Dermis microvascular lymphatic vessel endothelial cell (primary cell): ENCODE measurements at regions not wholly inside any gene's neighbourhood (a gene's known extent, or its start where the extent isn't known, plus 50 kb on each side); places are given as distances from the start of the nearest gene placed in this dataset.

ENCODE experiments used
- DNase-seq, 2 donors: peaks; one replicate each; pipeline versions ENCODE4 v3.0.0 to v3.0.0-alpha.2; 2010; ENCODE audit warnings: low read depth in 2 of 2

DNA sequence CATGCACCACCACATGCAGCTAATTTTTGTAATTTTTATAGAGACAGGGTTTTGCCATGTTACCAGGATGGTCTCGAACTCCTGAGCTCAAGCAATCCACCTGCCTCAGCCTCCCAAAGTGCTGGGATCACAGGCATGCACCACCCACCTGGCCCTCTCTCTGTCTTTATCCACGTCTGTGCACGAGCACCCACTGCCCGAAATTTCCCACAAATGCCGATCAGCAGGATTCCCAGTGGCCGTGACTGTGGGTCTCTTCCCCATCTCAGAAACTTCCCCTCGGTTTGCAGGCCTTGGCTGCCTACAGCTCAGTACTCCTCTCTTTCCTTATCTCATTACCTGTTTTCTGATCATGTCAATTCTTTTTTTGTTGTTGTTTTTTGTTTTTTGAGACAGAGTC is 217.3 kb downstream of the TTC32 start:
- DNase-seq: no peak

DNA sequence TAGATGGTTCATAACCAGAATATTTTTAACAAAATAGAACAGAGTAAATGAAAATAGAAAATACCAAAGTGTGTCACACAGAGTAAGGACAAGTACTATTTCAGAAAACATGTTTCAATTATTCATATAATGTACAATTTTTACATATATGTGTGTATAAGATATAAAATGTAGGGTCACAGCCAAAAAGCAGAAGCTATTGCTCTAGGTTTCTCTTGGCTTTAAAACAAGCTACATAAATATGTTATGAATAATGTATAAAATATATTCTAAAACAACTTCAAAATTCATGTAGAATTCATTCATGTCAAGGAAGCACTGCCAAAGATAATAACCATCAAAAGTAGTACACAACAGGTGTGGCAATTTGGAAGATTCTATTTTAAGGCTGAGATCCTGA is 218.2 kb downstream of the TTC32 start:
- DNase-seq: no peak

DNA sequence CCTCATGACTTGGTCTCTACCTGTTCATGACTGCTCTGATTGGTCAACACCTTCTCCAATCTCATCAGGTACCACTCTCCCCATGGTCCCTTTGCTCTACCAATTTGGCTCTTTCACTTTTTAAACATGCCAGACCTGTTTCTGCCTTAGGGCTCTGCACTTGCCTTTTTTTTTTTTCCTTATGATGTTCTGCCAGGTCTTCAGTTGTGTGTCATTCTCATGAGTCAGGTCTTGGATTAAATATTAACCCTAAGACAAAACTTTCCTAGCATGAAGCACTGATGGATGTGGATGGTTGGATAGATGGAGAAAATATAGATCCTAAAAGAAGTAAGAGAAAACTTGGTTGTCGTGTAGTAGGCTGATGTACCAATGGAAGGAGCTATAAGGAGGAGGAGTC is 219.3 kb downstream of the TTC32 start:
- no peak for DNase-seq

DNA sequence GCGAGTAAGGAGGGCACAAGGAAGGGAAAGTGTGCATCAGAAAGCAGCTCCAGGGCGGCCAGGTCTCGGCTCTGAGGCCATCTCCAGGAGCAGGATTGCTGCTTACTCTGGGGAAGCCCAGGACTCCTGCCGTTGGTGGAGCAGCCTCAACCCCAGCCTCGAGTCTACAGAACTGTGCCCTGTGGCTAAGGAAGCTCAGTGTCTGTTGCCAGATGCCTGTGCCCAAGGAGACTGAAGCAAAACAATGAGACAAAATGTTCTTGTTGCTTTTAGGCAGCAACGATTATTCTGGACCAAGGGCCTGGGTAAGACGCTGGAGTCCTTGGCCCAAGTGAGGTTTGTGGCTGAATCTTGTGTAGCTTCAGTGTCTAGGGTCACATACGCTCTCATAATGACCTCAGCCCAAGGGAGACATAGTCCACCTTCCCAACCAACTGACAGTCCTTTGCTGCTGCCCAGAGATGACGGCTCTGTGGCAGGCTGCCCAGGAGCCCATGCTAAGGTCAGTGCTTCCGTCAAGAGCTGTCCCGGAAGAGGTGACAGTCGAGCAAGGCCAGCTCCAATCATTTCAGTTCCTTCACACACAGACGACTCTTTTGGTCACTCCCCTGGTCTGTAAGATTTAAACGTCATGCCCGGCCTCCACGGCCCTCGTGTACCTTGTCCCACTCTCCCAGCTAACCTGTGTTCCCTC is 223.8 kb downstream of the TTC32 start:
- DNase-seq: no peak

DNA sequence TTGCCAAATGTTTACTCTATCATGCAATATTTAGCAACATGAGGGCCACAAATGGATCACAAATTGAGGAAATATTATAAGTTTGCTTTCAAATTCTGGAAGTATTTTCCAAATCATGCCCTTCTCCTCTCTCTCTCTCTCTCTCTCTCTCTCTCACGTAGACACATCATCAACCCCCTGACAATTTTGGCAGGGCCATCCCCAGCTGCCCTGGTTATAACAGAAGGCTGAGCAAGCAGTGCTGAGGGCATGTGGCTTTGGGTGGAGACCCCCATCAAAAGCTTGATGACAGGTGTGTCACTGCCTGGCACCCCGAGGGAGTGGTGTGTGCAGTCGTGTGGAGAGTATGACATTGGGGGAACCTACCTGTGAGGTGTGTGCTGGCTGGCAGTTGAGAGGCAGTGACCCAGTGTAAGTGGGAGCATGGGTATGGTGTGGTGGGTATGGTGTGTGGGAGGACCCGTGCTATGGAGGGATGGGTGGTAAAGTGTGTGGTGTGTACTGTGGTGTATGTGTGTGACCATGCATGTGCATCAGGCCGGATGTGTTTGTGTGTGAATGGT is 224.5 kb downstream of the TTC32 start:
- DNase-seq: no peak

DNA sequence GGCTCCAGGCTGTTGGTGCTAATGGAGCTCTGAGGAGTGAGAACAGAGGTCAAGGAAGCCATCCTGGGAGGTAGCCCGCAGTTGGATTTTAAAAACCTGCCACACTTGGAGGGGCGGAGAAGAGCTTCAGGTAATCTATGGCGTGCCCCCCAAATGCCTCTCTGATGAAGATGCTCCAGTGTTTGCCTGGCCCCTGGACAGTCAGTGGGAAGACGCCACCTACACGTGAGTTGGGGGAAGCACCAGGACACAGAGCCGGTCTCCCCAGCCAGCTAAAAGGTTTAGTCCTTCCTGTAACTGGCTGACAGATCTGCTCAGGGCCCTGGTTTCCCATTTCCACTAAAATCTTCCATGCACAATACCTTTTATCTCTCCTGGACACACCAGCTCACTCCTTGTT is 225.0 kb downstream of the TTC32 start:
- DNase-seq: no peak

DNA sequence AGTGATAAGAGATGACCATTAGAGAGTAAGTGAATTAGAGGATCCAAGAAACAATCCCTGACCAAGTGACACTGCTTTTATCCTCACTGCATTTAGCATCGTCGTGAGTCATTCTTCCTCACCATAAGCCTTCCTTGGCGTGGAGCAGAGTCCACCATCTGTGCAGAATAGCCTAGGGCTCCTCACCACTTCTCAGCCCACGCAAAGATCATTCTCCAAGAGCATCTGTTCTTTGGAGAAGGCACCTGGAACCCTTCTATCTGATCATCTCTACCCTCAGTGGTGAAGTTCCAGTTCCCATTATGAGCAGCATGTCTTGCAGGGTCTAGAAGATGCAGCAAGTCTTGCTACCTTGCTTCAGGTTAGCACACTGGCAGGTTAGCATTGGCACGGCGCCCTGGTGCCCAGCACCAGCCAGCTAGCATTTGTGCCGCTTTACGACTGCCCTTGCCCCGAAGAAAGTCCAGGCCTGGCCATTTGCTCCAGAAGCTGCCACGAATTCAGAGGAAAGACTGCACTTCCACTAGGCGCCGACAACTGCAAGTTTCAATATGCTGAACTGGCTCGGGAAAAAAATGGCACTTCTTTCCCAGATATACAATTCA is 225.8 kb downstream of the TTC32 start:
- no peak for DNase-seq

DNA sequence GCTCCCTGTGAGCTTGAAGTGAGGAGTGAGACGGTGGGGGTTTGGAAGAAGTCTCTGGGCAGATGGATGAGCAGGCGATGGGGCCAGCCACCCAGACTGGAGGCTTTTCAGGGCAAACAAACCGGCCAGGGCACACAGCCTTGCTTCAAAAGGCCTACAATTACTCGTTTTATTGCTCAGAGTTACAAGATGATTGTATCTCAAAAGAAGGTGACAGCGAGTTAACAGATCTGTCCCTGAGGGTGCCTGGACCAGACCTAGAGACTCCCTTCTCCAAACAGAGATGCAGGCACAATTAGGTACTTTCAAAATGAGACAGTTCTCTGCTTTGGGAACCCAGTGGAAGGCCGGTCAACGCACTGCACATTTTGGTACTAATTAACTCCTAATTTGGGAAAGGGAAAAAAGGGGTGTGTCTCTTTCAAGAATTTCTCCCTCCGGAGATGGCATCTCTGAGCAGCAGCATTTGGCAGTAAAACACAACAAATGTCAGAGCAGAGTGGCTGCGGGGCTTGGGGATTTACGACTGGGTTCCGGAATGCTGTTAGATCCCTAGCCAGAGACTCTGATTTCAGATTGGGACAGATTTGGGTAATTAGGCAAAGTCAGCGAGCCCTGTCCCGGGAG is 226.7 kb downstream of the TTC32 start:
- no peak for DNase-seq

DNA sequence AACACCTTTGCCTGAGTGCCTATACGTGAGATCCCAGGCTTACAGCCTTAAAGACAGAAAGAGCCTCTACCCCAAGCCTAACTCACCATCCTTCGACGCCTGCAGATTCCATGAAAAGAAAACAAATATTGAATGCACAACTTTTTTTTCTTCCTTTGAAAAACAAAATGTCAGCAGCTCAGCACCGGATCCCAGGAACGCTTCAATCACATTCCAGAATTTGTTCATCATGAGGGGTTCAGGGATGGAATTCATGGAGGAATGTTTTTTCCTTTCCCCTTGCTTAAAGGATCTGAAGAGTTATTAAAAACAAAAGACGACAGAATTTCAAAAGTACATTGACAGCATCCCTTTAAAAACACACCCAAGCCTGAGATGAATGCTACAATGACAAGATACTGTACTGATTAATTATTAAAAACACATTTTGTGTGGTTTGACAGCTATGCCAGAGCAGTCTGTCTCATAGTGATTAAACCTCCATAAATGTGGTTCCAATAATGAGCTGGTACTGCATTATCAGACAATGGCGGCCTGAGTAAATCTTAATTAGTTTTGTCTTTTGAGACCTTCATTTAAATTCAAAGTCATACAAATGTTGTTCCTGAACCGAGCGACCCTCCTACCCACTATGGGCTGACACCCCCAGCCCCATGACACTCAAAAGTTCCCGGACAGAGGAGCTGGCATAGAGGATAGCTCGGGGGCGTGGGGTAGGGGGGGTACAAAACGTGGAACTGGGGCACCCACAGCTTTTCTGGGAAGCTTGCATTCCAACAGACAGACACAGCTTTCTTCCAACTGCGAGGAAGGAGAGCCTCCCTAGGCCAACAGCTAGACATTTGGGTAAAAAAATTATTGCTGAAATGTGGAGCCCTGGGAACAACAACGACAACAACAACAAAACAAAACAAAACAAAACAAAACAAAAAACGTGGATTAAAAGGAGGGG is 227.5 kb downstream of the TTC32 start:
- DNase-seq: no peak

DNA sequence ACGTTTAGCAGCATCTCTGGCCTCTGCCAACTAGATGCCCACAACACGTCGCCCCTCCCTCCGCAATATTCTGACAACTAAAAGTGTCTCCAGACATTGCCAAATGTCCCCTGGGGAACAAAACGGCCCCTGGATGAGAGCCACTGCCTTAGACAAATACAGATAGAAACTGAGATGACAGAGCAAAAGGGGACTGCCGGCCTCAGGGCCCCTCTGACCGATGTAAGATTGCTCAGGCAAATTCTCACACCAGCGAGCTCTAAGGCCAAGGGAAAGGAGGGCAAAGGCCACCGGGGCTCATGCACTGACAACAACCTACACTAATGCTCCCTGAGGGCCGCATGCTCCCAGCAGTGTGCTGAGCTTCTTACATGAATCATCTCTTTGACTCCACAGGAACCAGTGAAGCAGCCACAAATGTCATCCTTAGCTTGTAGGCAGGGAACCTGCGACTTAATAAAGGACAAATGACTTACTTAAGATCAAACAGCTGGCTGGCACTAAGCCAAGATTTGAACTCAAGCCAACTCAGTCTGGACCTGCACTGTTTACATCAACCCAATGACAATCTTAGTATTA is 228.5 kb downstream of the TTC32 start:
- no peak for DNase-seq

DNA sequence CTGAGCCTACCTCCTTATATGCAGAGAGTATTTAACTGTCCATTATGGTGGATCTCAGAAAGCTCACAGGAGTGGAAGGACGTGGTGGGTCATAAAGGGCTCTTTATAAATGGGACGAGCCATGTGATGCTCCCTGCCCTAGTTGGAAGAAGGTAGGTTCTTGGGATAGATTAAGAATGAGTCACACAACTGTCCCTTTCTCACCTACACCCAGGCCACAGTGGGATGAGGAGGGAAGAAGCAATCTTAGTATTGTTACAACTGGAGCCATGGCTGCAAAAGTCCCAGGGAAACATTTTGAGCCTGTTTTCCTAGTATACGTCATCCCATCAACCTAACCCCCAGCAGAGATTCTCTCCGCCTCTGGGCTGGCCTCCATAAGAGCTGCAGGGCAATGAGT is 229.9 kb downstream of the TTC32 start:
- no peak for DNase-seq

DNA sequence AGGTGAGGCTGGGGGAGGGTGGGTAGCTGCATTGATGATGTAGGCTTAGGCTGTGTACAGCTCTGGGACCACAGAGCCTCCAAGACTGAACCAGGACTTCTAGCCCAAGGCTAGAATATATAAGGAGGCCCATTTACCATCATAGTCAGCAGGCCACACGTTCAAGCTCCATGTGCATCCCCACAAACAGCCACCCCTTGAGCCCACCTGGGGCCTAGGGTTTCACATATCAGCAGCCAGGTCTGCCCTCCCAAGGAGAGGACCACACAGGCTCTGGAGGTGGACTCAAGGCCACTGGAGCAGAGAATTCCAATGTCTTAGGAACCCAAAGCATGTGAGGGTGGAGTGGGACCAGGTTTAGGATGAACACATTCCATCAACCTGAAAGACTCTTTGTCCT is 230.5 kb downstream of the TTC32 start:
- DNase-seq: no peak

DNA sequence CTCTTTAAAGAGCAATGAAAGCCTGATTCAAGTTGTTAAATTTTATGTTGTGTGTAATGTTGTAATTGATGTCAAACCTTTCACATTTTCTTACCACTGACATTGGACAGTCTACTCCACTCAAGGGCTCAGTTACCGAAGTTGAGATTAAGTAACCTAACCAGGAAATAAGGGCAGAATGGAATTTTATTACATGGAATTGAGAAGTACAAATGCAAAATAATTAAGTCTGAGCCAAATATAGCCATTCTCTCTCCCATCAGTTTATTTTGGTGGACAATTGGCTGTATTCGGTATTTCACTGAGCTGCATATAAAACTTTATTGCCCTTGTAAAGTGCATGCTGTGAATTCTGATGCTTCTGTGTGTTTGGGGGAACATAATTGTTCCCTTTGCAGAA is 231.5 kb downstream of the TTC32 start:
- DNase-seq: no peak

DNA sequence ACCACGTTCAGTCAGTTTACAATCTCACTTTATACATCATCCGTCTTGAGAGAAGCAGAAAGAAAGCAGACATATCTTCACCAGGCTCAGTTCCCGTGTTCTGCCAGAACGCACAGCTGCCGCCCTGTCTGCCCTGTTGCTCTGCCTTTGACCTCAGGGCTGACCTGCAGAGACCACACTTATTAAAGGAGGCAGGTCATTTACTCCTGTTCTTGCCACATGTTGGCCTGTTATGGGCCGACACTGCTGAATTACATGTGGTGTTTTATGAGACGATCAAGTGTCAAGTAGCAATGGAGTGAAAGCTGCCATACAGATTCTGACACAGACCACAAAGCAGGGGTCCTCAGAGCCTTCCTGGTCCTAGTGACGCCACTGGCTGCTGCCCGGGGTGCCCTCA is 232.2 kb downstream of the TTC32 start:
- DNase-seq: no peak

DNA sequence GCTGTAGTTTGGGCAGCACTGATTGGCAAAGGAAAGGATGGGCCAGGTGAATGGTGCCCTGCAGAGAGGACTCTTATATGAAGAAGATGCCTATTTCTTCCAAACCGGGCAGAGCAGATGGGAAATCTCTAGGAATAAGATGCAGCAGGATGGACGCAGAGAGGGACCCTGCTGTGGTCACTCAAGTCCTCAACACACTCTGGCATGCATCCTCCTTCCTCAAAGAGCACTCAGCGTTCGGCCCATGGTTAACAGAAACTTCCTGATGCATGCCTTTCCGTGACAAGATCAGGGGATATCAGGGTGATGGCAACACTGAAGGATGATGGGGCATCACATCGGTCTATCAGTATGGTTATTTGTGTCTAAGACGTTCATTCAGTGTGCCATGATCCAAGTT is 232.7 kb downstream of the TTC32 start:
- no peak for DNase-seq

DNA sequence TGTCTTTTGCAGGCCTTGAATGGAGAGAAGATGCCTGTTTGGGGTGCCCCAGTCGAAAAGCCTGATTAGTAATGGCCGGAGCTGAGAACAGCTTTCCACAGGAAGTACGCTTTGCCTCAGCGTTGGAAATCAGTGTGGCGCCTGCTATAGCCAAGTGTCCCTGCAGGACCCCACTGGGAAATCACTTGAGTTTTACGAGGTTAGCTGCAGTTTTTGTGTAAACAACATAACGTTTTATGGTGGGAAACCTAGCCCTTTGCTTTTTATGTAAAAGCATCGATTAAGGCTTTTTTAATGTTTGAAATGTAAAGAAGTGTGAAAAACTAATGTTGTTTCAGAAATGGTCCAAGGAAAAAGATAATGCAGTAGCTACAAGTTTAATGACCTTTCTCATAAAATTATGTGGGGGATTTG is 234.2 kb downstream of the TTC32 start:
- no peak for DNase-seq

DNA sequence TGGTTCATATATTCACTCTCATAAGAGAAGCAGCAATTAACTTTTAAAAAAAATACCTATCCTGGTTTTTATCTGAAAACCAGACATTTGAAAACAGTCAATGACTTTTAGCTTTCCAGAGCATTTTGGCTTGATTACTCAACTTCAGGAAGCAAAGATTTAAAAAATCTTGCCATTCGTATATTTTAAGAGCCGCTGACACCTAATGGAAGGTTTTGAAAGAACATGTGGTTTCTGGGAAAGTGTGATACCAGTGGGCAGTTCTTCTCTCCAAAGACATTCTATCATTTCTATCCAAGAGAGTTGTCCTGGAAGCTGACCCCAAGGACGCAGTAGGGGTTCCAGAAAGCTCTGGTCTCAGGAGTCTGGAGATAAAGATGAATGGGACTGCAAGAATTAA is 234.7 kb downstream of the TTC32 start:
- DNase-seq: no peak

DNA sequence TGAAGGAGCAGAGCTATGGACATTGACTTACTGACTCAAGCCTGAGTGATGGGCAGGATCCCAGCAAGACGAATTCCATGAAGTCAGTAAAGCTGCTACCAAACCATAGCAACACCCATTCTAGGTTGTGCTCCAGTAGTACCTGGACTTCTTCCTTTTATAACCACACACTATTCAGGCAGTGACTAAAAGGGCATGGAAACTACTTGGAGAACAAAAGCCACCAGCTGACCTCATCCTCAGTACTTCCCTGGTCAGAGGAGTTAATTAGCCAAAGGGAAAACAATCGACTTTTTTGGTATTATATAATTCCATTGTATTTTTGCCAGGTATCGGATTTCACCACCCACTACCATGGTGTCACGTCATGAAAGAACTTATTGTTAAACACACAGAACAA is 237.1 kb downstream of the TTC32 start:
- peak in 1 of 2 donors; percentile 10 for DNase-seq

DNA sequence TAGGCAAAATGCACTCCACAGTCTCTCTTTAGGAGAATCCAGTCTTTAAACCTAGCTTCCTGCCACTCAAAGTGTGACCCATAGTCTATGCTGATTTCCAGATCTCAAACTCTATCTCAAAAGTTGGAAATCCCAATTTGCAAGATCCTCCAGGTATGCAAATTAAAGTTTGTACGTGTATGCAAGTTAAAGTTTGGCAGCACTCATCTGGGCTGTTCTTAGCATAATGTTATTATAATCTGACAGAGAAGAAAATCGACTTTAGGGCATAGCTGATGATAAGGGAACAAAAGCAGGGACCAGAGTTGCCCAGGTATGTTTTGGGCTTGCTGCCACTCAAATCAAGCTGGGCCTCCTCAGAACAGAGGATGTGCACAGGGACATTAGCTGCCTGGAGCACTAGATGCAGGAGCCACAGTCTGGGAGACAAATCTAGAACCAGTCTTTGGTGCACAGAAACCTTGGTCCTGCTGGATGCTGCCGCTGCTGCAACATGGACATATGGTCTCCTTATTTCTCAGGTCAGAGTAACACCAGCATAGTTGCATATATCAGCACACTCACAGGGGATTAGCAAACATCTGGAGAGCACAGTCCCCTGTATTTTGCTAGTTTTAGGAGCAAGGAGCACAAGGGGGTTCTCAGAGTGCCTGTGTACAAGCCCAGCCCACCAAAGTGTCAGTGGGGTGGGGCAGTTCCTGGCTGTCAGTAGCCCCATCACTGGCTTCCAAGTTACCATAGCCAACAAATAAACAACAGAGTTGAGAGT is 242.6 kb downstream of the TTC32 start:
- no peak for DNase-seq

DNA sequence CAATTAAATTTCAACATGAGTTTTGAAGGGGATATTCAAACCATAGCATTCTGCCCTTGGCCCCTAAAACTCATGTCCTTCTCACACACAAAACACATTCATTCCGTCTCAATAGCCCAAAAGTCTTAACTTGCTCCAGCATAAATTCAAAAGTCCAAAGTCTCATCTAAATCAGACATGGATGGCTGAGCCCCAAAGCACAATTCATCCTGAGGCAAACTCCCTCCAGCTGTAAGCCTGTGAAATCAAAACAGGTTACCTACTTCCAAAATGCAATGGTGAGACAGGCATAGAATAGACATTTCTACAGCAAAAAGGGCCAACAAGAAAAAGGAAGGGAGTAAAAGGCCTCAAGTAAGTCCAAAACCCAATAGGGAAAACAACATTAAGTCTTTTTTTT is 245.8 kb downstream of the TTC32 start:
- DNase-seq: no peak
